HCT116 (cell line): ENCODE measurements at regions not wholly inside any gene's neighbourhood (a gene's known extent, or its start where the extent isn't known, plus 50 kb on each side); places are given as distances from the start of the nearest gene placed in this dataset.

Source experiments
- ATAC-seq: fragments of 200-7000 bp; cut with Tn5 transposase; 2 replicates; pipeline ENCODE4 v1.9.1; 2020; ENCODE audit warnings: mild to moderate bottlenecking, moderate library complexity
- BruUV-seq: library from RNA; stranded (reverse); fragments of 400-500 nt; replicated peaks from 2 replicates; lab custom pipeline; 2021; lab: Mats Ljungman, UMichigan
- CTCF ChIA-PET: fragments of 300-600 bp; sonication (Branson Sonifier 250); formaldehyde crosslinking; loops from one replicate; lab custom pipeline; 2021; ENCODE audit warnings: antibody characterized with exemption; lab: Charles Lee
- POLR2A ChIA-PET: fragments of 300-600, 350-600 bp; sonication (Branson Sonifier 250); formaldehyde crosslinking; loops from one replicate; lab custom pipeline; 2021; ENCODE audit warnings: antibody characterized with exemption; lab: Charles Lee
- RAD21 ChIA-PET, 2 experiments: fragments of 300-600 bp; sonication (Branson Sonifier 250); formaldehyde crosslinking; loops; one replicate each; lab custom pipeline; 2023; ENCODE audit warnings: low total read pairs in 2 of 2; ENCODE audit not compliant: uncharacterized antibody in 2 of 2, unreplicated experiment in 2 of 2, low non-redundant PET in 1 of 2; lab: Charles Lee
- DNase-seq: peaks from one replicate; pipeline ENCODE4 v3.0.0-alpha.2; 2010; ENCODE audit warnings: low read depth, low spot score
- H2AFZ ChIP-seq: fragments of 200-600 bp; shearing (Covaris generic), sonication (generic); 2 replicates; pipeline ENCODE4 v1.6.1; 2017; ENCODE audit warnings: low read depth, mixed run types, mixed read lengths, antibody characterized with exemption, low read length; ENCODE audit not compliant: poor library complexity, severe bottlenecking
- H3K27ac ChIP-seq: 2 replicates; pipeline ENCODE4 v1.5.1; 2012; ENCODE audit warnings: low read depth, low read length
- H3K27me3 ChIP-seq: fragments of 200-600 bp; sonication (generic); 2 replicates; pipeline ENCODE4 v1.6.1; 2016; ENCODE audit warnings: mixed run types, low read length, mixed read lengths; ENCODE audit not compliant: insufficient read depth
- H3K36me3 ChIP-seq, 2 experiments: fragments of 200-500 bp in 1 of 2; fragments of 200-600 bp in 1 of 2; sonication (Bioruptor generic) in 1 of 2; sonication (generic) in 1 of 2; 2 replicates each; pipeline versions ENCODE4 v1.5.1 to v1.6.1; 2014 to 2016; ENCODE audit warnings: low read length in 2 of 2, inconsistent platforms in 1 of 2, mixed read lengths in 1 of 2, mixed run types in 1 of 2; ENCODE audit not compliant: insufficient read depth in 2 of 2, control insufficient read depth in 1 of 2
- H3K4me1 ChIP-seq, 2 experiments: fragments of 200-600 bp in 1 of 2; sonication (generic) in 1 of 2; 2 replicates each; pipeline versions ENCODE4 v1.5.1 to v1.6.1; 2012 to 2017; ENCODE audit warnings: low read length in 2 of 2, inconsistent platforms in 1 of 2, mild to moderate bottlenecking in 1 of 2, mixed read lengths in 1 of 2, mixed run types in 1 of 2, moderate library complexity in 1 of 2; ENCODE audit not compliant: insufficient read depth in 2 of 2, control insufficient read depth in 1 of 2
- H3K4me2 ChIP-seq: fragments of 200-600 bp; sonication (generic); 2 replicates; pipeline ENCODE4 v1.6.1; 2017; ENCODE audit warnings: mixed run types, low read length, mixed read lengths
- H3K4me3 ChIP-seq, 2 experiments: fragments of 200-600 bp in 1 of 2; sonication (generic) in 1 of 2; replicated peaks in 1 of 2; 2 replicates each; pipeline ENCODE4 v1.5.1; 2011 to 2016; ENCODE audit warnings: low read length in 2 of 2, control low read depth in 1 of 2, low read depth in 1 of 2, mild to moderate bottlenecking in 1 of 2, mixed read lengths in 1 of 2, mixed run types in 1 of 2
- H3K79me2 ChIP-seq: fragments of 200-600 bp; sonication (generic); 2 replicates; pipeline ENCODE4 v1.6.1; 2017; ENCODE audit warnings: mild to moderate bottlenecking, mixed run types, low read length, moderate library complexity, mixed read lengths; ENCODE audit not compliant: insufficient read depth
- H3K9ac ChIP-seq: fragments of 200-600 bp; sonication (generic); 2 replicates; pipeline ENCODE4 v1.6.1; 2016; ENCODE audit warnings: low read length, mixed read lengths
- H3K9me2 ChIP-seq: fragments of 200-600 bp; sonication (generic), shearing (Covaris generic); 2 replicates; pipeline ENCODE4 v1.6.1; 2017; ENCODE audit warnings: mixed run types, mild to moderate bottlenecking, moderate library complexity; ENCODE audit not compliant: insufficient read depth
- H3K9me3 ChIP-seq, 2 experiments: fragments of 200-500 bp in 1 of 2; fragments of 200-600 bp in 1 of 2; sonication (Bioruptor generic) in 1 of 2; sonication (generic) in 1 of 2; 2 replicates each; pipeline ENCODE4 v1.6.1; 2014 to 2017; ENCODE audit warnings: low read length in 2 of 2, mixed read lengths in 2 of 2, inconsistent platforms in 1 of 2, low read depth in 1 of 2, mild to moderate bottlenecking in 1 of 2, mixed run types in 1 of 2, moderate library complexity in 1 of 2; ENCODE audit not compliant: control insufficient read depth in 1 of 2, insufficient read depth in 1 of 2
- H4K20me1 ChIP-seq: fragments of 200-600 bp; sonication (generic), shearing (Covaris generic); 2 replicates; pipeline ENCODE4 v1.6.1; 2017; ENCODE audit warnings: mixed run types, mild to moderate bottlenecking, moderate library complexity; ENCODE audit not compliant: insufficient read depth
- ELF1 ChIP-seq: IDR thresholded peaks from 2 replicates; pipeline ENCODE4 v1.6.1; 2012; ENCODE audit warnings: low read depth, borderline replicate concordance
- EZH2 ChIP-seq: fragments of 200-600 bp; sonication (generic); IDR thresholded peaks from 2 replicates; pipeline ENCODE4 v1.6.1; 2017; ENCODE audit warnings: antibody characterized with exemption, mixed run types
- FOSL1 ChIP-seq: IDR thresholded peaks from 2 replicates; pipeline ENCODE4 v1.6.1; 2012; ENCODE audit warnings: low read depth
- MAX ChIP-seq: IDR thresholded peaks from 2 replicates; pipeline ENCODE4 v1.6.1; 2012
- POLR2A ChIP-seq: IDR thresholded peaks from 2 replicates; pipeline ENCODE4 v1.7.0; 2011; ENCODE audit warnings: borderline replicate concordance; ENCODE audit not compliant: insufficient read depth, insufficient read length; ENCODE audit errors: extremely low read depth
- POLR2AphosphoS5 ChIP-seq: IDR thresholded peaks from 2 replicates; pipeline ENCODE4 v1.6.1; 2011; ENCODE audit warnings: mild to moderate bottlenecking, low read depth, low read length, moderate library complexity
- RAD21 ChIP-seq: IDR thresholded peaks from 2 replicates; pipeline ENCODE4 v1.6.1; 2012; ENCODE audit warnings: low read depth, mild to moderate bottlenecking
- SIN3A ChIP-seq: IDR thresholded peaks from 2 replicates; pipeline ENCODE4 v1.6.1; 2012; ENCODE audit warnings: low read depth
- SRF ChIP-seq: IDR thresholded peaks from 2 replicates; pipeline ENCODE4 v1.6.1; 2012; ENCODE audit warnings: low read depth
- TCF7L2 ChIP-seq: IDR thresholded peaks from 2 replicates; pipeline ENCODE4 v1.7.0; 2011; ENCODE audit warnings: borderline replicate concordance, inconsistent platforms; ENCODE audit not compliant: insufficient read depth, insufficient read length; ENCODE audit errors: extremely low read depth
- YY1 ChIP-seq: IDR thresholded peaks from 2 replicates; pipeline ENCODE4 v1.6.1; 2011; ENCODE audit warnings: low read length, low read depth, moderate library complexity, mild to moderate bottlenecking; ENCODE audit not compliant: insufficient replicate concordance; ENCODE audit errors: extremely low read depth
- ZBTB33 ChIP-seq: IDR thresholded peaks from 2 replicates; pipeline ENCODE4 v1.6.1; 2011; ENCODE audit warnings: mild to moderate bottlenecking, low read length, moderate library complexity; ENCODE audit not compliant: insufficient replicate concordance; ENCODE audit errors: extremely low read depth
- ZFX ChIP-seq: fragments of 450-650 bp; IDR thresholded peaks from 2 replicates; pipeline ENCODE4 v1.6.1; 2017
- ZNF274 ChIP-seq: fragments of 200-500 bp; sonication (Bioruptor generic); IDR thresholded peaks from 2 replicates; pipeline ENCODE4 v1.6.1; 2014; ENCODE audit warnings: mild to moderate bottlenecking, low read depth, low read length, inconsistent platforms
- intact Hi-C: fragments of 100-400 bp; cut with micrococcal nuclease; formaldehyde crosslinking; loops from 2 replicates; pipeline ENCODE4 v1.10.0; 2022
- TF ChIP-seq, protein P1 (sequence below): IDR thresholded peaks from 2 replicates; pipeline ENCODE4 v1.6.1; 2012
- TF ChIP-seq, protein P2 (sequence below), 3 experiments: fragments of 200-600 bp in 1 of 3; sonication (generic) in 1 of 3; IDR thresholded peaks in 2 of 3; conservative IDR thresholded peaks in 1 of 3; 2 replicates each; pipeline ENCODE4 v1.5.1; 2012 to 2017; ENCODE audit warnings: low read depth in 2 of 3, low read length in 2 of 3, antibody characterized with exemption in 1 of 3, borderline replicate concordance in 1 of 3, control low read depth in 1 of 3, mild to moderate bottlenecking in 1 of 3, mixed read lengths in 1 of 3, mixed run types in 1 of 3, moderate library complexity in 1 of 3; ENCODE audit not compliant: insufficient read depth in 1 of 3
- TF ChIP-seq, protein P3 (sequence below): IDR thresholded peaks from 2 replicates; pipeline ENCODE4 v1.6.1; 2012; ENCODE audit warnings: low read depth

- DNase-seq (peak; percentile 67), ATAC-seq (peak; percentile 85)
- Histone ChIP-seq H3K36me3 (no peaks in the 10 kb centered on the region), H4K20me1 (no peaks in the 10 kb centered on the region), H3K27me3 (no peaks in the 10 kb centered on the region), H3K9me2 (no peaks in the 10 kb centered on the region), H3K9ac (peak overlapping the region; percentile 53), H3K9me3 (no peaks in the 10 kb centered on the region), H3K4me3 (peak overlapping the region in 1 of 2 experiments; percentile 41; a peak in 2 of 4 replicates), H3K79me2 (peaks cover 20% of the 10 kb centered on the region), H3K4me1 (peaks cover 43 to 59% of the 10 kb centered on the region in 2 experiments), H2AFZ (peak overlapping the region; percentile 69), H3K27ac (peak overlapping the region; percentile 69), H3K4me2 (peak overlapping the region; percentile 79)
- ChIA-PET RAD21 (no interaction called here), CTCF (interaction anchor here (1.4 kb wide), 1 partner anchor 12 kb away, joined by 5 read pairs; no protein-coding TSS in a partner anchor), POLR2A (interaction anchor here (1.0 kb wide), 1 partner anchor 12 kb away, joined by 3 read pairs; no protein-coding TSS in a partner anchor)
- intact Hi-C loops = loop anchor here (1.0 to 2.0 kb wide), 2 partner anchors 159 to 311 kb away; no protein-coding TSS in a partner anchor
- BruUV-seq = no TSS peak
- TF ChIP-seq ELF1 = no peak
- TF ChIP-seq SRF = no peak
- TF ChIP-seq RAD21 = peak; percentile 59
- TF ChIP-seq POLR2AphosphoS5 = peak; percentile 25; the same call in 1 of the 2 replicates
- peak; percentile 73 for TF ChIP-seq FOSL1
- TF ChIP-seq EZH2 = no peak
- TF ChIP-seq SIN3A = no peak
- TF ChIP-seq POLR2A = no peak
- TF ChIP-seq TCF7L2 = no peak
- TF ChIP-seq, protein P1, sequence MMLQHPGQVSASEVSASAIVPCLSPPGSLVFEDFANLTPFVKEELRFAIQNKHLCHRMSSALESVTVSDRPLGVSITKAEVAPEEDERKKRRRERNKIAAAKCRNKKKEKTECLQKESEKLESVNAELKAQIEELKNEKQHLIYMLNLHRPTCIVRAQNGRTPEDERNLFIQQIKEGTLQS = no peak
- peak; percentile 96 for TF ChIP-seq MAX
- no peak for TF ChIP-seq YY1
- no peak for TF ChIP-seq ZFX
- TF ChIP-seq, protein P2, sequence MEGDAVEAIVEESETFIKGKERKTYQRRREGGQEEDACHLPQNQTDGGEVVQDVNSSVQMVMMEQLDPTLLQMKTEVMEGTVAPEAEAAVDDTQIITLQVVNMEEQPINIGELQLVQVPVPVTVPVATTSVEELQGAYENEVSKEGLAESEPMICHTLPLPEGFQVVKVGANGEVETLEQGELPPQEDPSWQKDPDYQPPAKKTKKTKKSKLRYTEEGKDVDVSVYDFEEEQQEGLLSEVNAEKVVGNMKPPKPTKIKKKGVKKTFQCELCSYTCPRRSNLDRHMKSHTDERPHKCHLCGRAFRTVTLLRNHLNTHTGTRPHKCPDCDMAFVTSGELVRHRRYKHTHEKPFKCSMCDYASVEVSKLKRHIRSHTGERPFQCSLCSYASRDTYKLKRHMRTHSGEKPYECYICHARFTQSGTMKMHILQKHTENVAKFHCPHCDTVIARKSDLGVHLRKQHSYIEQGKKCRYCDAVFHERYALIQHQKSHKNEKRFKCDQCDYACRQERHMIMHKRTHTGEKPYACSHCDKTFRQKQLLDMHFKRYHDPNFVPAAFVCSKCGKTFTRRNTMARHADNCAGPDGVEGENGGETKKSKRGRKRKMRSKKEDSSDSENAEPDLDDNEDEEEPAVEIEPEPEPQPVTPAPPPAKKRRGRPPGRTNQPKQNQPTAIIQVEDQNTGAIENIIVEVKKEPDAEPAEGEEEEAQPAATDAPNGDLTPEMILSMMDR (IDR thresholded peaks at IDR 0.05 in 2 of 3, conservative IDR thresholded peaks at IDR 0.05 in 1 of 3; ENCODE audit: borderline replicate concordance in 1 of 3, insufficient read depth in 1 of 3, low read depth in 2 of 3, low read length in 2 of 3) = peak; percentile 60 to 78 (median 77); a peak in 5 of 6 replicates
- no peak for TF ChIP-seq ZBTB33
- no peak for TF ChIP-seq ZNF274
- TF ChIP-seq, protein P3, sequence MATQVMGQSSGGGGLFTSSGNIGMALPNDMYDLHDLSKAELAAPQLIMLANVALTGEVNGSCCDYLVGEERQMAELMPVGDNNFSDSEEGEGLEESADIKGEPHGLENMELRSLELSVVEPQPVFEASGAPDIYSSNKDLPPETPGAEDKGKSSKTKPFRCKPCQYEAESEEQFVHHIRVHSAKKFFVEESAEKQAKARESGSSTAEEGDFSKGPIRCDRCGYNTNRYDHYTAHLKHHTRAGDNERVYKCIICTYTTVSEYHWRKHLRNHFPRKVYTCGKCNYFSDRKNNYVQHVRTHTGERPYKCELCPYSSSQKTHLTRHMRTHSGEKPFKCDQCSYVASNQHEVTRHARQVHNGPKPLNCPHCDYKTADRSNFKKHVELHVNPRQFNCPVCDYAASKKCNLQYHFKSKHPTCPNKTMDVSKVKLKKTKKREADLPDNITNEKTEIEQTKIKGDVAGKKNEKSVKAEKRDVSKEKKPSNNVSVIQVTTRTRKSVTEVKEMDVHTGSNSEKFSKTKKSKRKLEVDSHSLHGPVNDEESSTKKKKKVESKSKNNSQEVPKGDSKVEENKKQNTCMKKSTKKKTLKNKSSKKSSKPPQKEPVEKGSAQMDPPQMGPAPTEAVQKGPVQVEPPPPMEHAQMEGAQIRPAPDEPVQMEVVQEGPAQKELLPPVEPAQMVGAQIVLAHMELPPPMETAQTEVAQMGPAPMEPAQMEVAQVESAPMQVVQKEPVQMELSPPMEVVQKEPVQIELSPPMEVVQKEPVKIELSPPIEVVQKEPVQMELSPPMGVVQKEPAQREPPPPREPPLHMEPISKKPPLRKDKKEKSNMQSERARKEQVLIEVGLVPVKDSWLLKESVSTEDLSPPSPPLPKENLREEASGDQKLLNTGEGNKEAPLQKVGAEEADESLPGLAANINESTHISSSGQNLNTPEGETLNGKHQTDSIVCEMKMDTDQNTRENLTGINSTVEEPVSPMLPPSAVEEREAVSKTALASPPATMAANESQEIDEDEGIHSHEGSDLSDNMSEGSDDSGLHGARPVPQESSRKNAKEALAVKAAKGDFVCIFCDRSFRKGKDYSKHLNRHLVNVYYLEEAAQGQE = no peak
Measured at GRCh38 chr21:31509194-31510017, 150.1 kb upstream of the SOD1 start.
